ENCODE measurements at regions not wholly inside any gene's neighbourhood (a gene's known extent, or its start where the extent isn't known, plus 50 kb on each side); places are given as distances from the start of the nearest gene placed in this dataset.
"Not testable (repeated sequence)": the region's sequence is repeated elsewhere in the genome, so short reads cannot be mapped to it uniquely, and the experiment has no call there.

DNA sequence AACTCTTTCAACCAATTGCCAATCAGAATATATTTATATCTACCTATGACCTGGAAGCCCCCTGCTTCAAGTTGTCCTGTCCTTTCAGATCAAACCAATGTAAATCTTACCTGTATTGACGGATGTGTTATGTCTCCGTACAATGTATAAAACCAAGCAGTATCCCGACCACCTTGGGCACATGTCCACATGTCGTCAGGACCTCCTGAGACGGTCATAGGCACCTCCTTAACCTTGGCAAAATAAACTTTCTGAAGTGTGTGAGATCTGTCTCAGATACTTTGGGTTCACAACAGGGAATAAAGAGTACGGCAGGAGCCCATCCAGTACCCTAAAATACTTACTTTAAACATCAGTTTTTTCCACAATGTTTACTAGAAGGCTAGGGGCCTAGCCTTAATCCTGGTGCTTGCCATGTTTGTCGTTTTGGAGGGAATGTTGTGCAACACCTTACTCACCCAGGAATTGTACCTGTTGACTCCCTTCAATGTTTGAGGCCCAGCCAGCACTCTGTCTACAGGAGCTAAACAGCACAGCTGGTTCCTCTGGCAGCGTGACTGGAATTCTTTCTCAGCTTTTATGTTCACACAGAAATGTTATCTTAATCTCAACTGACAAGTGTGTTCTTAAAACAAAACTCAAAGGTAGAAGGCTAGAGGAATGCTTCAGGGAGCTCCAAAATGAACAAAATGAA, 90.8 kb upstream of the USP25 start:
- no peak for DNase-seq

DNA sequence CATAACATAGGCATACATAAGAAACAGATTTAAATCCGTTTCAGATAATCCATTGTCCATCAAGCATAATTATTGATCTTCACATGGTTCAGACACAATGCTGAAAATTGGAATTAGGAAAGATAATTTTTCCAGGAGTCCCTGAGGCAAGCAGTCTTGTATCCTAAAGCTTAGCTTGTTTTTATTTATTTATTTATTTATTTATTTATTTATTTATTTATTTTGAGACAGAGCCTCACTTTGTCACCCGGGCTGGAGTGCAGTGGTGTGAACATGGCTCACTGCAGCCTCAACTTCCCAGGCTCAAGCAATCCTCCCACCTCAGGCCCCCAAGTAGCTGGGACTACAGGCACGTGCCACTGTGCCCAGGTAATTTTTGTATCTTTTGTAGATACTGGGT, 89.7 kb upstream of the USP25 start:
- not testable (repeated sequence) for DNase-seq

DNA sequence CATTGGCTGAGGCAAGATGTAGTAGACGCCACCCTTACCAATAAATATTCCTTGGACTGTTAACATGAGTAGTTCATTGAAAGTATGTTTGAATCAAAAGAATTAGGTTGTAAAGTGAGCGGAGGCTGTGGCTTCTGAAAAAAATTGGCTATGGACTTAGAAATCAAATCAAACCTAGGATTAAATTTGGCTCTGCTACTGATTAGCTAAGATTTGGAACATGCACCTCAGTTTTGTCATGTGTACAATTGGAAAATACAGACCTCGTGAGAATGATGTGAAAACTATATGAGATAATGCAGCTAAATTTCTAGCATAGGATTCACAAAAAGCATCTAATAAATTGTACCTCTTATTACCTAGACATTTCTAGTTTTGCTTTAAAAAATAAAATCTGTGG, 85.3 kb upstream of the USP25 start:
- no peak for DNase-seq

DNA sequence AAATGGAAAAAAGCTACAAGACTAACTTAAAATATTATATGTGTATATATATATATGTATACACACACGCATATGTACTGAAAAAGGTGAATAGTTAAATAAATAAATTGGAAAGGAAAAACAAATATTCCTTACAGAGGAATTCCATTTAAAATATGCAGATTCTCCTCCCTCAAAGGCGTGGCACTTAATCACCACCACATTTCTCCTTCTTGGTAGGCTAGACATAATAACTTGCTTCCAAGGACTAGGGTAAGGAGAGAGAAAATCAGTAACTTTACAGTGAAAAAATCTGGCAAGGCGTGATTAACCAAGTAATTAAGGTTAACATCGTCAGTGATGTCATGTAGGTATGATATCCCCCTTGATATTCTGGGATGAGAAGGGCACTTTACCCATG, 84.0 kb upstream of the USP25 start:
- no peak for DNase-seq

DNA sequence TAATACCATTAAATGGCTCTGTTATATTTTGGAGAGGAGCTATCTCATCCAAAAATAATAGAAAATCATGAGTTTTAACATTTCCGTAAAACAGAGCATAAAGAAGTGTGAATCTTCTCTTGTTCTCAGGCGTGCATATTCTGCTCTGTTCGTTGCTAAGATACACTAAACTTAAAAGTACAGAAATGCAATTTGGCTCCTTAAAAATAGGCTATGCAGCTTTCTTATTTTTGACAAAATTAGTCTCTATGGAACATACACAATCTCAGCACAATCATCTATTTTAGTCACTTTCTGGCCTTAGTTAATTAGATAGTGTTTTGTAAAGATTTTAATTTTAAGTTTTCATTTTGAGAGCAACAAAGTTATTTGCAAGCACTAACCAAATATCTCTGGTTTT, 79.0 kb upstream of the USP25 start:
- DNase-seq = no peak

DNA sequence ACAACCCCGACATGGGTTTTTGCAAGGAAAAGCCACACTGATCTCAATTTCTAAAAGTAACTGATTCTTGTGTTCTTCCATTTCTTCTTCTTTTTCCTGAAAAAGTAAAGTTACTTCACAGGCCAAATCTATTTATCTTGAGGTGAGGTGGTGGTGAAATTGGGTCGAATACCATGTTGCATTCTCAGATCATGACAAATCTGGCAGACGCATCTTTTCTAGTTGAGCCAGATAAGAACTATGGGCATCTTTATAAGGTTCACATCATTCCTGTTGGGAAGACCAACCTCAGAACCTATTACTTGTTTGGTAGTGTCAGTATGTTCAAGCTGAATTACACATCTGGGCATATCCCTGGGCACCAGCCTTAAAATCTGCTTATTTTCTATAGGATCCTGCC, 78.6 kb upstream of the USP25 start:
- no peak for DNase-seq

DNA sequence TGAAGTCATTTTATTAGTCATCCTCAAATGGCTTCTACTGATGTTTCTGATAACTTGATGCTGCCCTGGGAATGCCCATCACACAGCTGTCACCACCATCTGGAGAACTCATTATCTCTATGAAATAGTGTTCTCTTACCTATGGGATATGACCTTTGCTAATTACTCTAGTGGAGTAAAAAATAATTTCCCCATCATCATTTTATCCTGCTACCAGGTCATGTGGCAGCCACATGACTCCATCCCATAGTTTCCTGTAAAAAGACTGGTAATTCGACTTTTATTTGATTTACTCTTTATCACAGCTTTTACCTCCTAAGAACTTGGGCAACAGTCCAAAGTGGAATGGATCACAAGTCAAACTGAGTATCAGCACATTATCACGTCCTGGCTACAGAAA, 76.1 kb upstream of the USP25 start:
- no peak for DNase-seq

DNA sequence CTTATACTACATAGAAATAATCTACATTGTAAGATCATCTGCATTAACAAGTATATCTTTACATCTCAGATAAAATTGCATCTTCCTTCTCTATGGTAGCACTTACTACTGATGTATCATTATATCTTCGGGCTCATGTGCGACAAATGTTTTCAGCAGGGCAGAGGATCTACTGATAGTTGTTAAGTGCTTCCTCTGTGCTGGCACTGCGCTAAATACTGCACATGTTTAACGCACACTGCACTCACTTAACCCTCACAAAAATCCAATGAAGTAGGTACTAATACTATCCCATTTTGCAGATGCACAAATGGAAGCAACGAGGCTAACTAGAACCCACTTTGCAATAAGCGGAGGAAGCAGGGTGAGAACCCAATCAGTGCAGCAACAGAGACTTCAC, 75.6 kb upstream of the USP25 start:
- DNase-seq = no peak

DNA sequence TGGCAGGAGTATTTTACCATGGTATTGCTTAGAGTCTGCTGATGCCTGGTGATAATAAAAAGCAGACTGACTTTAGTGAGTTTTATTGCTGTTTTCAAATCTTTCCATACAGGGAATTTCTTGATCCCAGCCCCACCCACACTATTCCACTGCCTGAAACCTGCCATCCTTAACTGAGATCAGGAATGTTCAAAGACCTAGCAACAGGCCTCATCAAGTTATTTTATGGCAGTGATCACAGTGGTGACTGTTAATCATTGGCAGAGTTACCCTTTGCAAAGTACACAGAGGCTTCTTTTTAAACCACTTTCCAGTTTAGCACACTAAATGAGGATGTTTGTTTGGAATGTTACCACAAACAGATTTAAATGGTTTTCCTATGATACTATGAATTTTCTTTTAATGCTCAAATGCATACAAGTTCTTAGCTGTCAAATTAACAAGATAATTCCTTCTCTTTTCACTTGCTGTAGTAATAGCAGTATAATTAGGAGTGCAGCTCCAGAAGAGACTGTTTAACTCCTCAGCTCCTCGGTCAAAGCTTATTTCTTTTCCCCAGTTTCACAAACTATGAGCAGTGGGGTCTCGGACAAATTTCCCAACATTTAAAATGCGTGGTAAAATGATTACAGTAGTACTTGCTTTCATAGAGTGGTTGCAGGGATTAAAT, 69.9 kb upstream of the USP25 start:
- DNase-seq = no peak

DNA sequence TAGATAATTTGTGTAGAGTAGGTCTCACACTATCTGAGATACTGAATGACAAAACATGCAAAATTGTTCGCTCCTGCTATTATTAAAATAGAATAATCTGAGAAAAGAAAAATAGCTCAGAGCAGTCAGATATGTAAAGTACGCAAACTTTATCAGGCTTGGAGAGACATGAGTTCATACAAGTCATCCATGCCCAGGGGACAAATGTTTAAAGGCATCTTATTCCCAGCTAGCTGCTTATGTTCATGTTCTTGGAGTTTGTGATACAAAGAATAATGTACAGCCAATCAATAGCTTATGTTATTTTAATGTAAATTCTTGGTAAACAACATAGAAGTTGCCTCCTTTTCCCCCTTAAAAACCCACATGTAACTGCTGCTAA, 69.4 kb upstream of the USP25 start:
- DNase-seq = no peak

DNA sequence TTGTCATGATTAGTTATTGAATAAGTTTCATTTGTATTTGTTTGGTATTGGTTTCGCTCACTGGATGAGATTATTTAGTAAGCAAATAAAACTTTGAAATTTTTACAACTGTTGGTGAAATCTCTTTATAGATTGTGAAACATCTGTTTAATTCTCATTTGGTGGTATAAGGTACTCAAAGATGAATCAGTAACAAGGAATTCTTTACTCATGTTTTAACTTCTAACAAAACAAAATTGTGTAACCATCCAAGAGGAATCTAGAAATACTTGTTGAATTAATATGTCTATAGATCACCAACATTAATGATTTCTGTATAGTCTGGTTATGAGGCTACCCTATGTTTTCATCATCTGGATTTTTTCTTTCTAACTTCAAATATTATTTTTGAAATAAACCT, 62.8 kb upstream of the USP25 start:
- no peak for DNase-seq

DNA sequence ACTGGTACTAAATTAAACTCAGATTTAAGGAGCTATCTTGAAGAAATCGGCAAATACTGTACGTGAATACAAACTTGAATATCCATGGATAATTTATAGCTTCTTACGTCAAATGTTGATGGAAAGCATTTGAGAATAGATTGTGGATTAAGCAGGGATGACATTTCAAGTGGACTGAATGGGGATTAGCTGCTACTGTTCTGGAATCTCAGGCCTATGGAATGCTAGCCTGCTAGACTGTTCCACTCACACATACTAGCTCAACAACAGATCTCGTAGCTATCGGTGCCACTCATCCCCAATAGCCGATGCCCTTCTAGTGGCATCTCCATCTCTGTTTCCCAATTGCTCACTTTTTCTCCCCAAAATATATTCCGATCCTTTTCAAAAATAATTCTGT, 62.0 kb upstream of the USP25 start:
- DNase-seq = no peak

DNA sequence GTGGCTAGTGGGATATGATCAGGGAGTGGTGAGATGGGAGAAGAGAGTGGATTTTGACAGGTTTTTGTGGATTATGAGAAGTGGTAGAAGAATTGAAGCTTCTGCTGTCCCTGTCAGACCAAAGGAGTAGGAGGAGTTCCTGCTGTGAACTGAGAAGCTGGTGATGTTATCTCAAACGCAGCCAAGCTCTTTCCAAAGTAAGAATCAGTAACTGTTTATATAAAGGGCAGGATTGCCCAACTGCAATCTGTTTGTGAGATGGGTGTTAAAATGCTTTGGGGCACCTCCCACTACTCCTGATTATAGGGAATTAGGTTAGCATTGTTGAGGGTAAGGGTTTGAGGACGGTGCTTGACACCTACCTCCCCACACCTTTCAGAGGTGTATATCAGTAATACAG, 60.5 kb upstream of the USP25 start:
- DNase-seq = no peak

DNA sequence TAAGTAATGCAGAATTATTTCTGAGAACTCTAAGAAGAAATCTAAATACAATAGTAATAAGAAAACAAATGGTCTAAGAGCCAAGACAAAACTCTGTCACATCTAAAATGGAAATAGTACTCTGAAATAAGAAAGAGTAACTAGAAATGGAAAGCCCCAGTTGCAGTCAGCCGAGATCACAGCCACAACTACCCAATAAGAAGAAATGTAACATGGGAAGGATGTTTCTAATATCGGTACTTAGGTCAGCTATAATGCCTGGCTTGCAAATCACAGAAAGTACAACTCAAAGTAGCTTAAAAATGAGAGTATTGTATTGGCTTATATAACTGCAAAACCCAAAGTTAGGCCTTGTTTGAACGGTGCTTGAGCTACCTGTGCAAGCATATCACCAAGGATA, 58.6 kb upstream of the USP25 start:
- no peak for DNase-seq

DNA sequence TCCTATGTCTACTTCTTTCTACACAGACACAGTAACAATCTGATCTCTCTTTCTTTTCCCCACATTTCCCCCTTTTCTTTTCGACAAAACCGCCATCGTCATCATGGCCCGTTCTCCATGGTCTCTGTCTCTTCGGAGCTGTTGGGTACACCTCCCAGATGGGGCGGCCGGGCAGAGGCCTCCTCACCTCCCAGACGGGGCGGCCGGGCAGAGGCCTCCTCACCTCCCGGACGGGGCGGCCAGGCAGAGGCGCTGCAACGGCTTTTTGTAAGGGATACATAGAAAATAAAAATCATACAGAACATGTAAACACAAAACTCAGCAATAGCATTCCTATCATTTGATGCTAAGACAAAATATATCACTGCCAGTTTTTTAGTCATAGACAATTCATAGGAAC, 57.2 kb upstream of the USP25 start:
- not testable (repeated sequence) for DNase-seq

DNA sequence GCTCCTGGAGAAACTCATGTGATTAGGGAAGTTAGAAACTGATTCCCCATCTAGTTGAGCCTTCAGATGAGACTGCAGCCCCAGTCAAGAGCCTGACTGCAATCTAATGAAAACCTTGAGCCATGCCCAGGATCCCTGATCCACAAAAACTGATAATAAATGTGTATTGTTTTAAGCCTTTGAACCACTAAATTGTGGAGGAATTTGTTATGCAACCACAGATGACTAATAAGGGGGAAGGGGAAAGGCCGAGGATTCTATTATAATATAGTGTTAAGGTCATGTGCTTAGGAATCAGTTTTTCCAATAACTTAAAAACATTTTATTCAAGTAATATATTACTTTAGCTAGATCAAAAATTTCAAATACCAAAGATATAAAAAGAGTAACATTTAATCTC, 52.8 kb upstream of the USP25 start:
- no peak for DNase-seq

DNA sequence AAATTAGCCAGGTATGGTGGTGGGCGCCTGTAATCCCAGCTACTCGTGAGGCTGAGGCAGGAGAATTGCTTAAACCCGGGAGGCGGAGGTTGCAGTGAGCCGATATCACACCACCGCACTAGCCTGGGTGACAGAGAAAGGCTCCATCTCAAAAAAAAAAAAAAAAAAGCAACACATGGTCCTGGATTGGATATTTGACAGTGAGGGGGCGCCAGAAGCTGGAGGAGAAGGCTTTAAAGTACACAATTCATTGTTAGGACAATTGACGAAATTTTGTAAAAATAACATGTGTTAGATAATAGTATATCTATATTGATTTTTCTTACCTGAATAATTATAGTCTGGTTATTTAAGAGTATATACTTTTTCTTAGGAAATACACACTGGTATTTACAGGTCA, 50.2 kb upstream of the USP25 start:
- DNase-seq = no peak

All from COR-L47 (cell line).